HuH-7 (cell line): ENCODE measurements at regions not wholly inside any gene's neighbourhood (a gene's known extent, or its start where the extent isn't known, plus 50 kb on each side); places are given as distances from the start of the nearest gene placed in this dataset.
"Not testable (repeated sequence)": the region's sequence is repeated elsewhere in the genome, so short reads cannot be mapped to it uniquely, and the experiment has no call there.

Source experiments
- DNase-seq: peaks from one replicate; pipeline ENCODE4 v3.0.0; 2011; ENCODE audit warnings: low spot score

DNA sequence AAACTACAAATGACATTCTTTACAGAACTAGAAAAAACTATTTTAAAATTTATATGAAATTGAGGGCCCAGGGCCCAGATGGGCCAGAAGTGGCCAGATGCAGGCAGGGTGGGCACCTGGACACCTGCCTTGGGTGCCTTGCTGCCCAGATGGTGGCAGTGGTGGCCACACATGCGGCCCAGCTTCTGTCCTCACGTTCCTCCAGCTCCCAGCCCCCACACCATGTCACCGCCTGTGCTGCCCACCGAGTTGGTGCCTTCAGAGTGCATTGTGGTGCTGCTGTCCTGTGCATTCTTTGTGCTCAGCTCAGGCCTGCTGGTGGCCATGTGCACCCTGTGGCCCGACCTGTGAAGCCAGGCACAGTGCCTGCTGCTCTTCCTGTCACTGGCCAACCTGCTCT, 216.8 kb upstream of the CXADR start:
- no peak for DNase-seq

DNA sequence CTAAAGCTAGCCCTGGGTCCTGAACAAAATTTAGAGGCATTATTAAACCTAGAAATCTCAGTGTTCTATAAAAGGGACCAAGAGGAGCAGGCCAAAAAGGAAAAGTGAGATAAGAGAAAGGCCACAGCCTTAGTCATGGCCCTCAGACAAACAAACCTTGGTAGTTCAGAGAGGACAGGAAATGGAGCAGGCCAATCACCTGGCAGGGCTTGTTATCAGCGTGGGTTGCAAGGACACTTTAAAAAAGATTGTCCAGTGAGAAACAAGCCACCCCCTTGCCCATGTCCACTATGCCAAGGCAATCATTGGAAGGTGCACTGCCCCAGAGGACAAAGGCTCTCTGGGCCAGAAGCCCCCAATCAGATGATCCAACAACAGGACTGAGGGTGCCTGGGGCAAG, 213.3 kb upstream of the CXADR start:
- DNase-seq = not testable (repeated sequence)

DNA sequence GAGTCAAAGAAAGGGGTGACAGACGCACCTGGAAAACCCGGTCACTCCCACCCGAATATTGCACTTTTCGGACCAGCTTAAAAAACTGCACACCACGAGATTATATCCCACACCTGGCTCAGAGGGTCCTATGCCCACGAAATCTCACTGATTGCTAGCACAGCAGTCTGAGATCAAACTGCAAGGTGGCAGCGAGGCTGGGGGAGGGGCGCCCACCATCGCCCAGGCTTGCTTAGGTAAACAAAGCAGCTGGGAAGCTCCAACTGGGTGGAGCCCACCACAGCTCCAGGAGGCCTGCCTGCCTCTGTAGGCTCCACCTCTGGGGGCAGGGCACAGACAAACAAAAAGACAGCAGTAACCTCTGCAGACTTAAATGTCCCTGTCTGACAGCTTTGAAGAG, 185.1 kb upstream of the CXADR start:
- not testable (repeated sequence) for DNase-seq

DNA sequence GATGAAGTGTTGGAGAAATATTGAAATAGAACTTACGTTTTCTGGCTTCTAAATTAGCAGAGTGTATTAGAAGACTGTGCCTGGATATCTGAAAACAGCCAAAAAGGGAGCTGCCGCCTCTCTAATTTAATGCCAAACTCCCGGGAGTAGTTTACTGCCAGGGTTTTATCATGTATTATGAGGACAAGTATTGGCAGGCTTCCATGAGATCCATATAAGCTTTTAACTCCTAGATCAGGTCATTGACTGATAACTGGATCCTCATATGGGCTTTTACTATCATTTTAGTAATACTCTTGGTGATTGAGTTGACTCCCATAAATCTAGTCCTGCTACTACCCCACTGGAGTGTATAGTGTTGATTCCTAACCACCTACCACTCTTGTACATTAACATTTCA, 178.4 kb upstream of the CXADR start:
- no peak for DNase-seq

DNA sequence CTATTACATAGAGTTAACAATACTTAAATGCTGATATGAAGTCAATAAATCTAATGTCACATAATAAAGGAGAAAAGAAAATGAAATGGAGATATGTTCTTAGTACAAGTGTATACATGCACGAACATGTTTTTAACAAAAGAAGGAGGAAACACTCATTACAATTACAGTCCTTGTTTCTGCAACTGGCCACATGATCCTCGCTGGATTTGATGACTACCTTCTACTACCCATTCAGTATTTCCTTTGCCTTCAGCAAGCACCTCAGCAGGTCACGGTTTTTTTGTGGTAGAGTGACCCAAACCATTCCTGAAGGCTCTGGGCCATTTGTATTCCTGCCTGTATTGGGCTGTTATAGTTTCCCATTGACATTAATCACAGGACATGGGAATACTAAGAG, 172.8 kb upstream of the CXADR start:
- no peak for DNase-seq

DNA sequence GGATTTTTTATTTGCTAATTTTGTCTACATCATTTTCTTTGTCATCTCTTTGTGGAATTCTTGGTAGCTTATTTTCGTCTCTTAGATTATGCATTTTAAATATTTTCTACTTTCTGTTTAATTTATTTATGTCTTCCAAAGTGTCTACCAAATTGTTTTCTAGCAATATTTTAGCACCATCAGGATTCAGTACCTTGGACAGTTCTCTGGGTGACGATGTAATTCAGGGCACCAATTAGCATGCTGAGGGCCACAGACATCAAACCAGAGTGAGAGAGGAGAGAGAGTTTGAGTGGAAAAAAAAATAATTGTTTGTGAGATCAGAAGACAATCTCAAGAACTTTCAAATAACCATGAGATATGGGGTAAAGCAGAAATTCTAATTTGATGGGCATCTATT, 169.8 kb upstream of the CXADR start:
- peak; percentile 12 for DNase-seq

DNA sequence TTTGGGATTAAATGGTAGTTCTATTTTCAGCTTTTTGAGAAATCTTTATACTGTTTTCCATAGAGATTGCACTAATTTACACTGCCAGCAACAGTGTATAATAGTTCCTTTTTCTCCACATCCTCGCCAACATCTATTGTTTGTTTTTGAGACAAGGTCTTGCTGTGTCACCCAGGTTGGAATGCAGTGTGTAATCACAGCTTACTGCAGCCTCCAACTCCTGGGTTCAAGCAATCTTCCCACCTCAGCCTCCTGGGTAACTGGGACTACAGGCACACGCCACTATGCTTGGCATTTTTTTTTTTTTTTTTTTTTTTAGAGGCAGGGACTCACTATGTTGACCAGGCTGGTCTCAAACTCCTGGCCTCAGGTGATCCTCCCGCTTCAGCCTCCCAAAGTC, 164.5 kb upstream of the CXADR start:
- no peak for DNase-seq

DNA sequence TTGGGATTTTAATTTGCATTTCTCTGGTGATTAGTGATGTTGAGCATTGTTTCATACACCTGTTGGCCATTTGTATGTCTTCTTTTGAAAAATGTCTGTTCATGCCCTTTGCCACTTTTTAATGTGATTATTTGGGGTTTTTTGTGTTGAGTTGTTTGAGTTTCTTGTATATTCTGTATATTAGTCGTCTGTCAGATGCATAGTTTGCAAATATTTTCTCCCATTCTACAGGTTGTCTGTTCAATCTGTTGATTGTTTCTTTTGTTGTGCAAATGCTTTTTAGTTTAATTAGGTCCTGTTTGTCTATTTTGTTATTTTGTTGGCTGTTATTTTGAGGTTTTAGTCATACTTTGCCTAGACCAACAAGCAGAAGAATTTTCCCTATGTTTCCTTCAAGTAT, 164.0 kb upstream of the CXADR start:
- DNase-seq = no peak

DNA sequence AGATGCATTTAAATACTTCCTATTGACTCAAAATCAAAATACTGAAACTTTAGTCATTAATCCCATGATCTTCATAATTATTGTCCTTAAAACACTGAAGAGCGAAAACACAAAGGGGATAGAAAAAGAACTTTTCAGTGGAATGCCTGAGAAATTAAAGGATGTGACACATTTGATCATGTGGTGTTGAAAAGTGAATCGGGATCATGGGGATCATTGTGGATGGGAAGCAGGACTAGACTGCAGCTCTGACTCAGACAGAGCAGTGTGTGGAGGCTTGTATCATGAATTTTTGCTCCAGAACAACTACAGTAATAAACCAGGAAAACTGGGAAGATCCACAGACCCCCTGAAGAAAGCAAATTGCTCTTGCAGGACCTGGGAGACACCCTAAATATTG, 161.1 kb upstream of the CXADR start:
- no peak for DNase-seq

DNA sequence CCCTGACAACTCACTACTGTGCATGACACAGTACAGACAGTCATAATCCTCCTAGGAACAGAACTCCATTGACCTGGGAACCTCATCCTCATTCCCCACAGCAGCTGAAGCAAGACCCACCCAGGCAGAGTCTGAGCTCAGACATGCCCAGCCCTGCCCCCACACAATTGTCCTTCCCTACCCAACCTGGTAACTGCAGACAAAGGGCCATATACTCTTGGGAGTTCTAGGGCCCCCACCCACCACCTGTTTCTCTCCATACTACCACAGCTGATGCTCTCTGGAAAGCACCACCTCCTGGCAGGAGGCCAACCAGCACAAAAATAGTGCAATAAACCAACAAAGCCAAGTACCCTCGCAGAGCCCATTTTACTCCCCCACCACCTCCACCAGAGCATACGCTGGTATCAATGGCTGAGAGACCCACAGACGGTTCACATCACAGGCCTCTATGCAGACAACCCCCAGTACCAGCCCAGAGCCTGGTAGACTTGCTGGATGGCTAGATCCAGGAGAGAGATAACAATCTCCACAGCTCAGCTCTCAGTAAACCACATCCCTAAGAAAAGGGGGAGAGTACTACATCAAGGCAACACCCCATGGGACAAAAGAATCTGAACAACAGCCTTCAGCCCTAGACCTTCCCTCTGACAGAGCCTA, 159.7 kb upstream of the CXADR start:
- no peak for DNase-seq

DNA sequence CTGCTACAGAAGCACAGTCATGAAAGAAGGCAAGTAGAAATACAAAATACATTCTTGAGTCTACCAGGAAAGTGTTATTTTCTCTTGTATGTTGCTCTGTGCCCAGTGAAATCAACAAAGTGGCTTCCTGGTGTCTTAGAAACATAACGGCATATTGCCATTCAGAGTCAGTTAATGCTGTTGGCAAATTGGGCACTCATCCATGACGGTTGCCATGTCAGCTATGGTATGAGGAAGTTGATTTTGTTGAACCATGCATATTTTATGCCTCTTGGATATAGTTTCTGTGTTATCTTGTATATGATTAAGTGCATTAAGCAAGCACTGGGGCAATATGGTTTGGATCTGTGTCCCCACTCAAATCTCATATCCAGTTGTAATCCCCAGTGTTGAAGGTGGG, 153.1 kb upstream of the CXADR start:
- DNase-seq = no peak

DNA sequence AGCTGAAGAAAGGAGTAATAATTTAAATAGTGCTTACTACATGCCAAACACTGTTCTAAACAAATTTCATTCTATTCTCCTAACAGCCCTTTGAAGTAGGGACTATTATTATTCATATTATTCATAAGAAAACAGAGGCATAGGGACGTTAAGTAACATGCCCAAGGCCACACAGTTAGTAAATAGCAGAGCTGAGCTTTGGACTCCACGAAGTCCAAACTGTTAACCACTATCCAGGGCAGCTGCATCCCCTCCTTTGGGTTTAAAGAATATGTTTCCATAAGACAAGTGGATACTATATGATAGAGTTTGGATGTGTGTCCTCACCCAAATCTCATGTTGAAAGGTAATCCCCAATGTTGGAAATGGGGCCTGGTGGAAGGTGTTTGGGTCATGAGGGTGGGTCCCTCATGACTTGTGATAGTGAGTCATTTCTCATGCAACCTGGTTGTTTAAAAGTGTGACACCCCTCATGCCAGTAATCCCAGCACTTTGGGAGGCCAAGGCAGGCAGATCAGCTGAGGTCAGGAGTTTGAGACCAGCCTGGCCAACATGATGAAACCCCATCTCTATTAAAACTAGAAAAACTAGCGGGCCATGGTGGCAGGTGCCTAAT, 144.0 kb upstream of the CXADR start:
- DNase-seq = peak; percentile 15

DNA sequence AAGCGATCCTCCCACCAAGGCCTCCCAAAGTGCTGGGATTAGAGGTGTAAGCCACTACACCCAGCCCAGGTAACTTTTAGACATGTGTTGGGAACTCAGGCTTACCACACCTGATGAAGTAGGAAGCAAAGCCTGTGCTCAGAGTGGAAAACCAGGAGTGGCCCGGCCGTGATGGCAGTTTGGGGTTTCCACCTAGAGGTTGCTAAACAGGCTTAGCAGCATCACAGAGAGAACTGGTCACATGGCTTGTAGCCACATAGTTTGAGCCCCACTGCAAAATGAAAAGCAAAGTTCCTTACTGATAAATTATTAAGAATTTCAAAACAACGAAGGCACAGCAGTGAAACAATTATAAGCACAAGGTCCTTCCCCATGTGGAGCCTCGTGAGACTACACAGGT, 142.6 kb upstream of the CXADR start:
- no peak for DNase-seq

DNA sequence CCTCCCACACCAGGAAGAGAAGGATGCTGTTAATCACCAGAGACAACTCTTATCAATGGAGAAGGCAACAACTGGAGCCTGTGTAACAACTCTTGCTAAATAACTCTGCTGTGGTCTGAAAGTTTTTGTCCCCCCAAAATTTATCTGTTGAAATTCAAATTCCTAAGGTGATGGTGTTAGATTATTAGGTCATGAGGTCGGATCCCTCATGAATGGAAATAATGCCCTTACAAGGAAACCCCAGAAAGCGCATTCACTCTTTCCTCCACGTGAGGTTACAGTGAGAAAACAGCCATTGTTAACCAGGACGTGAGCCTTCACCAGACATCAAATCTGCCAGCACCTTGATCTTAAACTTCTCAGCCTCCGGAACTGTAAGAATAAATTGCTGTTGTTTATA, 141.9 kb upstream of the CXADR start:
- DNase-seq = no peak

DNA sequence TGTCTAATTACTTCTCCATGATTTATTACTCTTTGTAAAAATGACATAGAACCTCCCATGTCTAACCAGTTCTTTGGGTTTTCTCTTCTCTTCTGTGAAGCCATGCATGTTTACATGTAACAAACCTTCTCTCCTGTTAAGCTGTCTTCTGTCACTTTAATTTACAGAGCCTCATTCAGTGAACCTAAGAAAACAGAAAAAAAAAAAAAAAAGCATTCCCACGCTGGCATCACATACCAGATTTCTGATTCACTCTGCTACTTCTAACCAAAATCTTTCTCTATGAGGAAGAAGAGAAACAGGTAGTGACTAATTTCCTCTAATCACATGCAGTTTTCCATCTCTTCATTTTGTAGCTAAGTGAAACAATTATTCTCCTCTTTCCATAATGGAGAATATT, 141.4 kb upstream of the CXADR start:
- DNase-seq = no peak

DNA sequence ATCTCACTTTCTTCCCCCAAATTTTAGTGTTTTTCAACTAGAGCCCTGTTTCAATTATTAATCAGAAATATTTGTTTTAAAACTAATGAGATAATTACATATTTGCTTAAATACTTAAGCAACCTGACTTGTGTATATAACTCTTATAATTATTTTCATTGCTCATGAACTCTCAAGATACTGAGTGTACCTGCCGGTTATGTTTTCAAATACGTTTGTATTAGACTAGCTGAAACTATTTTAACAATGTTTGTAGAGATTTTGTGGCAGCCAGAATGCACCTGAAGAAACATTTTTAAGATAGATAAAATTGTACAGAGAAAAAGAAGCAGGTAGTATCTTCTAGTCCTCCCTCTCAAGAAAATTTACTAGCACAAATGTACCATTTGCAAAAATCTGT, 140.6 kb upstream of the CXADR start:
- DNase-seq = no peak

DNA sequence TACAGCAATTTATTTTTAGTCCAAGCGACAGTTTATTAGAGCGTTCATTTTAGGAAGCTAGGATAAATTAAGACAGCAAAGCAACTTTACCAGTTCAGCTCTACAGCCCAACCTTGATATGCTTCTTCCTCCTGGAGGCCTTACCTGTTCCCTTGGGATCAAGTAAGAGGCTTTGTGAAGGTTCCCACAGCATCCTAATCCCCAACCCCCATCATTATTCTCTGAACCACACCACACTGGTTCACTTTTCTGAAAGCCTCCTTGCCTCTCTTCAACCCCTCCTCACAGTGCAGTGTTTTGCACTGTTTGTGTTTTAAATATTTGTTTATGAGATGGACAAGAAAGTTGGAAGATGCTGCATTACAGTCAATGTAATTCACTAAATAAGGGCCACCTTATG, 126.3 kb upstream of the CXADR start:
- no peak for DNase-seq

DNA sequence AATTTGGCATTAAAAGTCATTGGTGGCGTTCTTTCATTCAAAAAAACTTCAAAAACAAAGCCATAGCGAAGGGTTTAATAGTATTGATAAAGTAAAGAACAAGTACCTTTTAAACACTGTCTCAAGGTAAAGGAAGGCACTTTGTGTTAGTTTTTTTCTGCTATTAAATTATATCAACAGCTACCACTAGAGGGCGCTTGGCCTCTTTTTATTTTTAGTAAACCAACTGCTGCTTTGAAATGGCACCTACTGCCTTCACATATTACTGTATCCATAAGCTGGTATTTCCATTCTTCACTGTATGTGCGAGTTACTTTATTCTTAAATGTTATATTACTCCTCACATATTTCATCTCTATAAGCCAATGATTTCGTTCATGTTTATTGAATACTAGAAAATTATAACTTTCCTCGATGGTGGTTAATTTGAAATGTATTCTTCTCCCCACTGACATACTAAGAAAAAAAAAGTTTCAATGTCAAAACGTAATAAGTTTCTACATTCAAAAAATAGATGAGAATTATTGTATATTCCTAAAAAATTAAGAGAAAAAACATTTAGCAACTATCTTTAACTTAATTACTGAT, 125.7 kb upstream of the CXADR start:
- peak; percentile 28 for DNase-seq

DNA sequence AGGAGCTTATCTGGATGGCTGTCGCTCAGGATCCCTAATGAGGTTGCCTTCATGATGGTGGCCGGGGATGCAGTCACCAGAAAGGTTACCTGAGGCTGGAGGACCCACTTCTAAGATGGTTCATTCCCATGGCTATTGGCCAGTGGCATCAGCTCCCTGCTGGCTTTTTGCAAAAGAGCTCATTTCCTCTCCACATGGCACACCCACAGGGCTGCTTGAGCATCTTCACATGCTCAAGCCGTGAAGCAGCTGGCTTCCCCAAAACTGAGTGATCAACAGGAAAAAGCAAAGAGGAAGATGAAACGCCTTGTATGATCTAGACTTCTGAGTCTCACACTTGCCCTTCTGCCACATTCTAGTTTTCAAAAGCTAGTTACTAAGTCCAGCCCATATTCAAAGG, 124.6 kb upstream of the CXADR start:
- no peak for DNase-seq

DNA sequence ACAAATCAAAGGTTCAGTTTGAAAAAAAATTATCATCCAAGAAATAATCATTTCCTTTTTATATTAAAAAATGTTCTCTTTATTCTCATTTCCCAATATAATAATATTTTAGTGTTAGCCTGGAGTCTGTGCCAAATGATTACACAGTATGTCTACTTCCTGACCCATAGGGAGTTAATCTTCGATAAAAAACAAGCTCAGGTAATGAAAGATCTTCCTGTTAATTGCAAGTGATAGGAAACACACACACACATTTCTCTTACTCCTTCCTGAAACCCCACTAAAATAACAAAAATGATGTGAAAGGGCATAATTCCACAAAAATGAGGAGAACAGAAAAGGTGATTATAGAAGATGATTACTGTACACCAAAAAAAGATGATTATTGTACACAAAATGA, 123.5 kb upstream of the CXADR start:
- no peak for DNase-seq

DNA sequence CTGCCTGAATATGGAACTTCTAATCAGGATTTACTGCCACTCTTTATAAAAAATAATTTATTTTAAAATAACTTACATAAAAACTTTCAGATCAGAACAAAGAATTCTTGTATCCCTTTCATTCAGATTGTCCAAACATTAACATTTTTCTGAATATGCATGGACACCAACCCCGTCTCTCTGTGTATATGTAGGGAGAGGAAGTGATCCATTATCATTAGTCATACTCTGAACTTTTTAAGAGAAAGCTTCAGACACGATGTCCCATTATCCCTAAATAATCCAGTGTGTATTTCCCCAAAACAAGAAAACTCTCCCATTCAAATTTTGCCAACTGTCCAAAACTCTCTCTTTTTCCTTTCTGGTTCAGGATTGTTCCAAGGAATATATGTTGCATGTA, 122.3 kb upstream of the CXADR start:
- no peak for DNase-seq

DNA sequence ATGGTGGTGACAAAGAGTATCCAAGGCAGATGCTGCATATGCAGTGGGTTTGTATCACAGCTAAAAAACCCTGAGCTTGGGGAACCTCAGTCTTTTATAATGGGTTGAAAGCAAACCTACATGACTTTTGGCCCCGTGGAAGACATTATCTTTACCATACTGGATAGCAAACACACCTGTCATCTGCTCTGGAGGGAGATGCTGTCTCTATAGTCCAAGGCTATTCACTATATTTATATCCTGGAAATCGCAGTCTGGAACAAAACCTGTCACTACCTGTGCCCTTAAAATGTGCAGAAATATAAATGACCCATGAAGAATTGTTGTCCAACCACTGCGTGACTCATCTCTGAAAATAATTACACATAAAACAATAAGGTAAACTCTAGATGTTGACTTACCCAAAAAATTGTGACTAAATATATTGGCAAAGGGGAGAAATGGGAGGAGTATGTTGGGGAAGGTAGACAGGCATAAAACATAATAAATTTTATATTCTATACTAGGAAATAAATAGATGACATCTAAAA, 121.0 kb upstream of the CXADR start:
- DNase-seq = no peak

DNA sequence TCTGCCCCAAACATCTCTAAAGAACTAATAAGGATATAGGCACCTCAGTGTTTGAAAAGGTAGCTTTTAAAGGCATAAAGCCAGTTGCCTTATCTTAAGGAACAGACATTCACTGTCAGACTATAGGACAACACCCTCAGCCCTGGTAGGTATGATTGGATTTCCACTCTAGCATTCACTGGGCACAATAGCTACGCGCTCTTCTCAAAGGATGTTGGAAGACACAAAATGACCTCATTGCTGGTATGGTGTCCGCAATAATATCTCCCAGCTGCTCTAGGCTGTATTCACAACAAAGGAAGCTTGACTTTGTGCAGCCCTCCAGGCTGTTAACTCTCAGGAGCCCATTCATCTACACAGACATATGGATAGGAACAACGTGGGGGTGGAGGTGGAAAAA, 119.4 kb upstream of the CXADR start:
- DNase-seq = no peak

DNA sequence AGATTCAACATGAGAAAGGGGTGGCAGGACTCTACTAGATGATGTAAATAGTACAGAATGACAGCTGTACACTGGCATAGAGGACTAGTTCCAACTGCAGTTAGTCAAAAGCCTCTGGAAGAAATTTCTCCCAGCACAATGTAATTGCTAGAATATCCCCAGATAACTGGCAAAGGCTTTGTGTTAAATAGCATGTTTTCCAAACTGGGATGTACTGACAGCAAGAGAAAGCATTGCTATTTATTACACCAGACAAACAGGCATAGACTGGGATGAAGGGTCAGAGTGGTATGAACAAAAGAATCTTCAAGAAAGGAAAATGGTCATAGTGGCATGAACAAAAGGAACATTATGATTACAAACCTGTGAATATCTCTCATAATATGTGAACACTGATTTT, 115.9 kb upstream of the CXADR start:
- DNase-seq = no peak
